Pancreas (tissue), 10 donors: ENCODE measurements at regions not wholly inside any gene's neighbourhood (a gene's known extent, or its start where the extent isn't known, plus 50 kb on each side); places are given as distances from the start of the nearest gene placed in this dataset.
"Not testable (repeated sequence)": the region's sequence is repeated elsewhere in the genome, so short reads cannot be mapped to it uniquely, and the experiment has no call there.

Experiments
- ATAC-seq, 4 donors: fragments of 200-7000 bp; cut with Tn5 transposase; one replicate each; pipeline versions ENCODE4 v1.8.0 to v1.9.1; 2020; ENCODE audit warnings: mild to moderate bottlenecking in 4 of 4, moderate library complexity in 4 of 4
- DNase-seq, 6 donors: peaks; one replicate each; pipeline ENCODE4 v3.0.0-alpha.2; 2020
- FAIRE-seq: peaks from 2 replicates; lab custom pipeline; 2012; peaks lifted over from hg19 to GRCh38; lab: Jason Lieb, UNC
- H3K27ac ChIP-seq, 4 donors: fragments of 200-600 bp; sonication (generic); 1 replicate in 3 of 4; 2 replicates in 1 of 4; pipeline versions ENCODE4 v1.5.0 to v1.8.0; 2020
- H3K27me3 ChIP-seq, 4 donors: fragments of 200-600 bp; one replicate each; pipeline ENCODE4 v1.8.0; 2021
- H3K36me3 ChIP-seq, 3 donors: fragments of 200-600 bp; sonication (generic) in 1 of 3; one replicate each; pipeline versions ENCODE4 v1.5.0 to v1.8.0; 2020 to 2021
- H3K4me1 ChIP-seq, 3 donors: fragments of 200-600 bp; one replicate each; pipeline ENCODE4 v1.8.0; 2021
- H3K4me3 ChIP-seq, 4 donors: fragments of 200-600 bp; sonication (generic) in 2 of 4; one replicate each; pipeline versions ENCODE4 v1.5.0 to v1.8.0; 2020 to 2021
- H3K9me3 ChIP-seq, 4 donors: fragments of 200-600 bp; one replicate each; pipeline ENCODE4 v1.8.0; 2021
- CTCF ChIP-seq, 4 donors: fragments of 200-600 bp; sonication (generic) in 3 of 4; IDR thresholded peaks; one replicate each; pipeline versions ENCODE4 v1.5.0 to v1.8.0; 2021; ENCODE audit warnings: antibody characterized with exemption in 4 of 4
- WGBS, 2 donors: extraction: QIAGEN DNeasy Blood & Tissue Kit; methylation state at CpG; one replicate each; pipeline ENCODE4 v1.1.7; 2013; 5-methylcytosine and 5-hydroxymethylcytosine counted together
- intact Hi-C, 3 donors: fragments of 100-400 bp; cut with DNase I; formaldehyde crosslinking; loops; one replicate each; pipeline versions ENCODE4 v1.11.1 to v1.14.2; 2022
- donor health status: healthy with polysubstance abuse.
- donor health status: DM: no; HTN: no; CAD: no; lungs with moderate emphysema.
- donor health status: DM: no; HTN: no; CAD: no.
- donor health status: control.
- donor health status: control.
- donor health status: Bipolar disorder and iron deficiency.
- donor health status: DM: yes; HTN: yes; CAD: no.
- donor health status: DM: no; HTN: no; CAD: no.
- donor health status: DM: no; HTN: no; CAD: no.
- donor health status: DM: yes; HTN: yes; CAD: no.

- no peak for FAIRE-seq
- no peak for ATAC-seq
- no peak for DNase-seq
- Histone ChIP-seq H3K27ac (no peak overlapping the region), H3K36me3 (no peaks in the 10 kb centered on the region), H3K4me1 (no peaks in the 10 kb centered on the region), H3K9me3 (no peaks in the 10 kb centered on the region), H3K27me3 (no peaks in the 10 kb centered on the region), H3K4me3 (no peak overlapping the region)
- no peak for TF ChIP-seq CTCF (IDR thresholded peaks at IDR 0.05)
- 60 to 74% methylated on average over 1 of the region's 1 CpG for WGBS, 2 donors
- intact Hi-C loops: no loop called here
Observed at GRCh38 chr1:87985071-87985470, 656.4 kb downstream of the LMO4 start.

DNA sequence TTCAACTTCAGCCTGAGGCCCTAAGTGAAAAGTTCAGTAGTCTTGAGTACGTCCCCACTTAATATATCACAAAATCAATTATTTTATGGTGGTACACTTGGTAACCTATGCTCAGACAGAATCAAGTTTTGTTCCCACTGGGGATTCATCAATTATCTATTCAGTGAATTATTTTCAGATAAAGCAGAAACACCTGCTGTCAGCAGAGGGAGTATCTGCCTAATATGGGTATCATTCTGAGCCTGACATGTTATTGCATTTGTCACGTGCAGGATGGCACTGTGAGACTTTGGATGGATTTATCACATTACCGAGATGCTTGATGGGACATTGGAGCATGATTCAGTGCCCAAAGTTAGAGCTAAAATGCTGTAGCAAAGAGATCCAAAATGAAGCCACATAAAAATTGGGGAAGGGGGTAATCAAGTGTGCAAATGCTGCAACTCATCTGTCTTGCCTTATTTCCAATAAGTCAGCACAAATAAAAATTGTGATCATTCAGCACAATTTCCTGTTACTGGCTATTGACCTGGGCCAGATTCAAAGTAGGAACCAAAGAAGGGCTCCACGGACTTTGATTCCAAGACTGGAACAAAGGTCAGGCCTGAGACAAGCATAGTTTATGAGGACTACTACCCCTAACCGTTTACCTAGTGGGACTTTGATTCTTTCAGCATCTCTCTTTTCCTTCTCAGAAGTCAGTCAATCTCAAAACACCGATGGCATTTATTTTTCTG, 657.6 kb downstream of the LMO4 start:
- FAIRE-seq: no peak

GRCh38 chr1:87989346-87989745, 660.7 kb downstream of the LMO4 start:
- Histone ChIP-seq H3K36me3 (no peaks in the 10 kb centered on the region), H3K4me3 (no peak overlapping the region), H3K9me3 (no peaks in the 10 kb centered on the region), H3K4me1 (no peaks in the 10 kb centered on the region), H3K27me3 (no peaks in the 10 kb centered on the region), H3K27ac (no peak overlapping the region)
- TF ChIP-seq CTCF (IDR thresholded peaks at IDR 0.05): no peak
- ATAC-seq: no peak
- 64 to 75% methylated on average over 2 of the region's 2 CpGs for WGBS, 2 donors
- intact Hi-C loops: no loop called here
- DNase-seq: no peak
- no peak for FAIRE-seq

More for the DNA sequence above, 657.6 kb downstream of the LMO4 start:
- ATAC-seq (no peak), DNase-seq (no peak)
- no peak for TF ChIP-seq CTCF (IDR thresholded peaks at IDR 0.05)
- Histone ChIP-seq H3K36me3 (no peaks in the 10 kb centered on the region), H3K27me3 (no peaks in the 10 kb centered on the region), H3K9me3 (no peaks in the 10 kb centered on the region), H3K4me1 (no peaks in the 10 kb centered on the region), H3K4me3 (no peak overlapping the region), H3K27ac (no peak overlapping the region)
- intact Hi-C loops: no loop called here
- 66 to 75% methylated on average over 6 of the region's 6 CpGs for WGBS, 2 donors

GRCh38 chr1:87992536-87992935, 663.9 kb downstream of the LMO4 start:
- H3K27me3 ChIP-seq, H3K9me3 ChIP-seq, H3K27ac ChIP-seq, H3K36me3 ChIP-seq, DNase-seq, ATAC-seq, H3K4me3 ChIP-seq, intact Hi-C loops, FAIRE-seq, H3K4me1 ChIP-seq: not testable (repeated sequence)
- 86 to 95% methylated on average over 5 of the region's 5 CpGs for WGBS, 2 donors

GRCh38 chr1:87993051-87993450, 664.4 kb downstream of the LMO4 start:
- Histone ChIP-seq H3K9me3 (no peaks in the 10 kb centered on the region), H3K4me3 (no peak overlapping the region), H3K27me3 (no peaks in the 10 kb centered on the region), H3K4me1 (no peaks in the 10 kb centered on the region), H3K36me3 (no peaks in the 10 kb centered on the region), H3K27ac (no peak overlapping the region)
- intact Hi-C loops: no loop called here
- no peak for DNase-seq
- no peak for TF ChIP-seq CTCF (IDR thresholded peaks at IDR 0.05)
- no peak for ATAC-seq
- no peak for FAIRE-seq
- 52 to 65% methylated on average over 4 of the region's 4 CpGs for whole genome bisulfite sequencing, 2 donors
